CD14-positive monocyte (primary cell): ENCODE measurements at regions not wholly inside any gene's neighbourhood (a gene's known extent, or its start where the extent isn't known, plus 50 kb on each side); places are given as distances from the start of the nearest gene placed in this dataset.

Experiments
- DNase-seq, 3 donors: peaks; one replicate each; pipeline ENCODE4 v3.0.0-alpha.2; 2011 to 2022
- H2AFZ ChIP-seq: 2 replicates; pipeline ENCODE4 v1.6.0; 2012; ENCODE audit warnings: mild to moderate bottlenecking, low read depth, low read length, inconsistent platforms; ENCODE audit not compliant: insufficient read depth, poor library complexity, severe bottlenecking
- H3K27ac ChIP-seq, 2 donors: 1 replicate in 1 of 2; 2 replicates in 1 of 2; pipeline ENCODE4 v1.5.1; 2012 to 2013; ENCODE audit warnings: low read length in 2 of 2, control low read depth in 1 of 2, inconsistent platforms in 1 of 2, low read depth in 1 of 2, mild to moderate bottlenecking in 1 of 2
- H3K27me3 ChIP-seq, 2 donors: one replicate each; pipeline versions ENCODE4 v1.6.0 to v1.6.1; 2011 to 2013; ENCODE audit warnings: low read length in 2 of 2; ENCODE audit not compliant: control insufficient read depth in 2 of 2, insufficient read depth in 2 of 2
- H3K36me3 ChIP-seq, 2 donors: replicated peaks in 1 of 2; 1 replicate in 1 of 2; 2 replicates in 1 of 2; pipeline versions ENCODE4 v1.5.1 to v1.6.1; 2012 to 2013; ENCODE audit warnings: low read length in 2 of 2, control low read depth in 1 of 2, inconsistent platforms in 1 of 2, mild to moderate bottlenecking in 1 of 2; ENCODE audit not compliant: insufficient read depth in 2 of 2, control insufficient read depth in 1 of 2
- H3K4me1 ChIP-seq, 2 donors: 1 replicate in 1 of 2; 2 replicates in 1 of 2; pipeline versions ENCODE4 v1.5.1 to v1.6.1; 2012 to 2013; ENCODE audit warnings: low read length in 2 of 2, control low read depth in 1 of 2, inconsistent platforms in 1 of 2, mild to moderate bottlenecking in 1 of 2, moderate library complexity in 1 of 2; ENCODE audit not compliant: insufficient read depth in 2 of 2, control insufficient read depth in 1 of 2
- H3K4me2 ChIP-seq: replicated peaks from 2 replicates; pipeline ENCODE3; 2012; ENCODE audit warnings: low read length, moderate library complexity, mild to moderate bottlenecking; ENCODE audit not compliant: poor library complexity, severe bottlenecking; ENCODE audit errors: extremely low read depth
- H3K4me3 ChIP-seq, 3 experiments: fragments of 200-600 bp in 1 of 3; sonication (generic) in 1 of 3; replicated peaks in 1 of 3; 1 replicate in 2 of 3; 2 replicates in 1 of 3; pipeline ENCODE4 v1.5.1; 2011 to 2013; ENCODE audit warnings: low read length in 3 of 3, mild to moderate bottlenecking in 3 of 3, control low read depth in 2 of 3, low read depth in 2 of 3, inconsistent platforms in 1 of 3, moderate library complexity in 1 of 3
- H3K79me2 ChIP-seq: 2 replicates; pipeline ENCODE4 v1.6.0; 2012; ENCODE audit warnings: mild to moderate bottlenecking, control low read depth, inconsistent platforms, low read length, moderate library complexity; ENCODE audit not compliant: insufficient read depth
- H3K9ac ChIP-seq: 2 replicates; pipeline ENCODE4 v1.6.0; 2017; ENCODE audit warnings: low read length, mild to moderate bottlenecking; ENCODE audit not compliant: insufficient read depth, poor library complexity, severe bottlenecking
- H3K9me3 ChIP-seq, 2 donors: replicated peaks in 1 of 2; 1 replicate in 1 of 2; 2 replicates in 1 of 2; pipeline versions ENCODE4 v1.5.1 to v1.6.1; 2012 to 2013; ENCODE audit warnings: low read length in 2 of 2, control low read depth in 1 of 2; ENCODE audit not compliant: control insufficient read depth in 1 of 2, insufficient read depth in 1 of 2
- H4K20me1 ChIP-seq: 2 replicates; pipeline ENCODE4 v1.6.0; 2012; ENCODE audit warnings: mild to moderate bottlenecking, low read length, control low read depth, moderate library complexity; ENCODE audit not compliant: insufficient read depth
- H3K27ac Mint-ChIP-seq, 7 donors: one replicate each; pipeline ENCODE4 v1.8.0; 2020; ENCODE audit warnings: mild to moderate bottlenecking in 7 of 7, mixed read lengths in 7 of 7, moderate library complexity in 6 of 7, inconsistent platforms in 2 of 7
- H3K27me3 Mint-ChIP-seq, 3 donors: one replicate each; pipeline ENCODE4 v1.8.0; 2021 to 2022; ENCODE audit warnings: low read depth in 3 of 3, mild to moderate bottlenecking in 3 of 3, mixed read lengths in 3 of 3, moderate library complexity in 3 of 3, inconsistent platforms in 1 of 3
- H3K36me3 Mint-ChIP-seq, 2 donors: one replicate each; pipeline ENCODE4 v1.8.0; 2020; ENCODE audit warnings: mixed read lengths in 2 of 2, inconsistent platforms in 1 of 2, mild to moderate bottlenecking in 1 of 2
- H3K4me1 Mint-ChIP-seq: one replicate; pipeline ENCODE4 v1.8.0; 2020; ENCODE audit warnings: mild to moderate bottlenecking, mixed read lengths
- H3K4me3 Mint-ChIP-seq, 2 donors: one replicate each; pipeline ENCODE4 v1.8.0; 2020; ENCODE audit warnings: mild to moderate bottlenecking in 2 of 2, mixed read lengths in 2 of 2, moderate library complexity in 1 of 2
- H3K9me3 Mint-ChIP-seq, 7 donors: one replicate each; pipeline ENCODE4 v1.8.0; 2020 to 2022; ENCODE audit warnings: mixed read lengths in 7 of 7, mild to moderate bottlenecking in 6 of 7, moderate library complexity in 6 of 7, inconsistent platforms in 2 of 7
- WGBS: methylation state at CpG from one replicate; pipeline ENCODE4 v1.1.5; 2013; ENCODE audit warnings: missing lambda C conversion rate; ENCODE audit not compliant: insufficient coverage; 5-methylcytosine and 5-hydroxymethylcytosine counted together
- intact Hi-C, 2 donors: fragments of 100-400 bp; cut with micrococcal nuclease; formaldehyde crosslinking; loops; one replicate each; pipeline versions ENCODE4 v1.15.0 to v1.15.1; 2023
- TF ChIP-seq, protein P1 (sequence below): fragments of 200-600 bp; IDR thresholded peaks from one replicate; pipeline ENCODE4 v1.8.0; 2022; ENCODE audit warnings: antibody characterized with exemption, mild to moderate bottlenecking

- TF ChIP-seq, protein P1, sequence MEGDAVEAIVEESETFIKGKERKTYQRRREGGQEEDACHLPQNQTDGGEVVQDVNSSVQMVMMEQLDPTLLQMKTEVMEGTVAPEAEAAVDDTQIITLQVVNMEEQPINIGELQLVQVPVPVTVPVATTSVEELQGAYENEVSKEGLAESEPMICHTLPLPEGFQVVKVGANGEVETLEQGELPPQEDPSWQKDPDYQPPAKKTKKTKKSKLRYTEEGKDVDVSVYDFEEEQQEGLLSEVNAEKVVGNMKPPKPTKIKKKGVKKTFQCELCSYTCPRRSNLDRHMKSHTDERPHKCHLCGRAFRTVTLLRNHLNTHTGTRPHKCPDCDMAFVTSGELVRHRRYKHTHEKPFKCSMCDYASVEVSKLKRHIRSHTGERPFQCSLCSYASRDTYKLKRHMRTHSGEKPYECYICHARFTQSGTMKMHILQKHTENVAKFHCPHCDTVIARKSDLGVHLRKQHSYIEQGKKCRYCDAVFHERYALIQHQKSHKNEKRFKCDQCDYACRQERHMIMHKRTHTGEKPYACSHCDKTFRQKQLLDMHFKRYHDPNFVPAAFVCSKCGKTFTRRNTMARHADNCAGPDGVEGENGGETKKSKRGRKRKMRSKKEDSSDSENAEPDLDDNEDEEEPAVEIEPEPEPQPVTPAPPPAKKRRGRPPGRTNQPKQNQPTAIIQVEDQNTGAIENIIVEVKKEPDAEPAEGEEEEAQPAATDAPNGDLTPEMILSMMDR = no peak
- Histone ChIP-seq H2AFZ (no peak overlapping the region), H3K4me3 (no peak overlapping the region), H3K4me1 (no peaks in the 10 kb centered on the region), H3K27ac (no peak overlapping the region), H3K79me2 (no peaks in the 10 kb centered on the region), H3K27me3 (no peaks in the 10 kb centered on the region), H3K9ac (no peak overlapping the region), H3K9me3 (no peaks in the 10 kb centered on the region), H3K4me2 (no peak overlapping the region), H4K20me1 (no peaks in the 10 kb centered on the region), H3K36me3 (no peaks in the 10 kb centered on the region)
- no peak overlapping the region for H3K27ac Mint-ChIP-seq
- no peaks in the 10 kb centered on the region for H3K4me1 Mint-ChIP-seq
- peaks cover 0 to 4% (median 4%) of the 10 kb centered on the region in 3 donors for H3K27me3 Mint-ChIP-seq
- no peak overlapping the region for H3K4me3 Mint-ChIP-seq
- no peaks in the 10 kb centered on the region for H3K36me3 Mint-ChIP-seq
- WGBS = 80% methylated on average over 4 of the region's 9 CpGs
- peaks cover 0 to 1% (median 0%) of the 10 kb centered on the region in 7 donors for H3K9me3 Mint-ChIP-seq
- intact Hi-C loops = no loop called here
- DNase-seq = no peak
Measured at GRCh38 chr11:134911514-134912180, 499.6 kb upstream of the B3GAT1 start.

- Mint-ChIP-seq H3K36me3 (no peaks in the 10 kb centered on the region), H3K4me1 (no peaks in the 10 kb centered on the region), H3K27me3 (peaks cover 0 to 7% (median 2%) of the 10 kb centered on the region in 3 donors), H3K9me3 (peaks cover 0 to 4% (median 0%) of the 10 kb centered on the region in 7 donors), H3K4me3 (no peak overlapping the region), H3K27ac (no peak overlapping the region)
- no peak overlapping the region for H3K27ac ChIP-seq
- no peaks in the 10 kb centered on the region for H4K20me1 ChIP-seq
- no peaks in the 10 kb centered on the region for H3K79me2 ChIP-seq
- H3K36me3 ChIP-seq = no peaks in the 10 kb centered on the region
- intact Hi-C loops = no loop called here
- no peak overlapping the region for H3K4me2 ChIP-seq
- no peak overlapping the region for H3K4me3 ChIP-seq
- WGBS = 60% methylated on average over 1 of the region's 5 CpGs
- H3K9ac ChIP-seq = no peak overlapping the region
- TF ChIP-seq, protein P1 = no peak
- DNase-seq = no peak
- no peak overlapping the region for H2AFZ ChIP-seq
- H3K27me3 ChIP-seq = no peaks in the 10 kb centered on the region
- H3K9me3 ChIP-seq = no peaks in the 10 kb centered on the region
- H3K4me1 ChIP-seq = no peaks in the 10 kb centered on the region
Measured at GRCh38 chr11:134908583-134908982, 496.5 kb upstream of the B3GAT1 start.
